ENCODE measurements at regions not wholly inside any gene's neighbourhood (a gene's known extent, or its start where the extent isn't known, plus 50 kb on each side); places are given as distances from the start of the nearest gene placed in this dataset.

GRCh38 chr3:152682477-152682876 is 152.5 kb upstream of the P2RY1 start:
- Histone ChIP-seq H3K27ac (ENCODE audit: extremely low read depth, low read depth, low read length) (no peak overlapping the region), H4K20me1 (replicated peaks; ENCODE audit: control insufficient read depth, insufficient read depth, low read length) (no peaks in the 10 kb centered on the region), H3K9me1 (ENCODE audit: control insufficient read depth, insufficient read depth, low read length) (no peaks in the 10 kb centered on the region), H3K27me3 (ENCODE audit: control insufficient read depth in 2 of 2, insufficient read depth in 2 of 2, low read length in 2 of 2) (no peaks in the 10 kb centered on the region), H3K79me2 (ENCODE audit: control insufficient read depth, insufficient read depth, low read length) (no peaks in the 10 kb centered on the region), H3K9me3 (replicated peaks; ENCODE audit: control insufficient read depth, insufficient read depth, low read depth, low read length) (no peaks in the 10 kb centered on the region), H3K36me3 (ENCODE audit: control insufficient read depth, insufficient read depth, low read length) (no peaks in the 10 kb centered on the region), H3K4me3 (no peak overlapping the region), H3K9ac (ENCODE audit: insufficient read depth in 1 of 2, low read depth in 2 of 2, low read length in 2 of 2) (no peak overlapping the region), H2AFZ (ENCODE audit: low read depth, low read length) (peak overlapping the region; percentile 71), H3K4me2 (ENCODE audit: insufficient read depth, low read length) (no peak overlapping the region), H3K4me1 (replicated peaks in 1 of 2; ENCODE audit: control insufficient read depth in 2 of 2, insufficient read depth in 2 of 2, low read length in 2 of 2) (no peaks in the 10 kb centered on the region; a peak in 1 of 5 replicates)
- intact Hi-C loops (cut with micrococcal nuclease) (no loop called here), in situ Hi-C loops (cut with MboI) (no loop called here)
- CTCF ChIA-PET (ENCODE audit: low intra/inter-chr PET ratio): no interaction called here
- DNase-seq (ENCODE audit: extremely low read depth in 1 of 4, low spot score in 3 of 4): no peak
- FAIRE-seq: peak; percentile 68
- POLR2A ChIA-PET: interaction anchor here (0.6 kb wide), 1 partner anchor 159 kb away, joined by 3 read pairs; no protein-coding TSS in a partner anchor
- BruUV-seq (replicated peaks): no TSS peak
- ATAC-seq: no peak
- TF ChIP-seq GABPB1 (CRISPR knock-in tag; IDR thresholded peaks at IDR 0.05) (no peak), GATAD2B (IDR thresholded peaks at IDR 0.05; ENCODE audit: borderline replicate concordance) (no peak), BACH1 (tag; IDR thresholded peaks at IDR 0.05) (0 out of 2 replicates have a peak, but pooled peaks have one; percentile 25), MAFK (IDR thresholded peaks at IDR 0.05; ENCODE audit: low read length) (peak; percentile 80), MEIS2 (IDR thresholded peaks at IDR 0.05; ENCODE audit: partially characterized antibody) (peak; percentile 19), NRF1 (conservative IDR thresholded peaks at IDR 0.05 in 1 of 2, IDR thresholded peaks at IDR 0.05 in 1 of 2) (no peak), C11orf30 (IDR thresholded peaks at IDR 0.05; ENCODE audit: low read depth) (peak; percentile 88), NCOA4 (IDR thresholded peaks at IDR 0.05; ENCODE audit: partially characterized antibody) (no peak), NFE2 (IDR thresholded peaks at IDR 0.05; ENCODE audit: low read depth) (peak; percentile 71), MAZ (CRISPR knock-in tag; conservative IDR thresholded peaks at IDR 0.05 in 1 of 2, IDR thresholded peaks at IDR 0.05 in 1 of 2) (no peak), NFE2L1 (tag; IDR thresholded peaks at IDR 0.05; ENCODE audit: borderline replicate concordance, low read depth) (0 out of 2 replicates have a peak, but pooled peaks have one; percentile 39), ASH1L (IDR thresholded peaks at IDR 0.05; ENCODE audit: borderline replicate concordance, low read depth, partially characterized antibody) (no peak), CBX1 (IDR thresholded peaks at IDR 0.05; ENCODE audit: low read depth) (no peak), ZBTB1 (CRISPR knock-in tag; IDR thresholded peaks at IDR 0.05; ENCODE audit: borderline replicate concordance, low read depth) (no peak), ARID1B (IDR thresholded peaks at IDR 0.05) (0 out of 2 replicates have a peak, but pooled peaks have one; percentile 7), MAFF (IDR thresholded peaks at IDR 0.05; ENCODE audit: low read length) (peak; percentile 76), THRA (IDR thresholded peaks at IDR 0.05) (no peak), ZNF764 (CRISPR knock-in tag; IDR thresholded peaks at IDR 0.05; ENCODE audit: low read depth) (no peak), ZNF316 (IDR thresholded peaks at IDR 0.05) (peak; percentile 93), RBM39 (optimal IDR thresholded peaks at IDR 0.05; ENCODE audit: low read depth, low read length) (no peak)
- TF ChIP-seq, protein P1, sequence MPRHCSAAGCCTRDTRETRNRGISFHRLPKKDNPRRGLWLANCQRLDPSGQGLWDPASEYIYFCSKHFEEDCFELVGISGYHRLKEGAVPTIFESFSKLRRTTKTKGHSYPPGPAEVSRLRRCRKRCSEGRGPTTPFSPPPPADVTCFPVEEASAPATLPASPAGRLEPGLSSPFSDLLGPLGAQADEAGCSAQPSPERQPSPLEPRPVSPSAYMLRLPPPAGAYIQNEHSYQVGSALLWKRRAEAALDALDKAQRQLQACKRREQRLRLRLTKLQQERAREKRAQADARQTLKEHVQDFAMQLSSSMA (CRISPR knock-in tag; IDR thresholded peaks at IDR 0.05): no peak
- TF ChIP-seq, protein P2, sequence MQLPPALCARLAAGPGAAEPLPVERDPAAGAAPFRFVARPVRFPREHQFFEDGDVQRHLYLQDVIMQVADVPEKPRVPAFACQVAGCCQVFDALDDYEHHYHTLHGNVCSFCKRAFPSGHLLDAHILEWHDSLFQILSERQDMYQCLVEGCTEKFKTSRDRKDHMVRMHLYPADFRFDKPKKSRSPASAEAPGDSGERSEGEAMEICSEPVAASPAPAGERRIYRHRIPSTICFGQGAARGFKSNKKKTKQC (CRISPR knock-in tag; IDR thresholded peaks at IDR 0.05): no peak
- TF ChIP-seq, protein P3, sequence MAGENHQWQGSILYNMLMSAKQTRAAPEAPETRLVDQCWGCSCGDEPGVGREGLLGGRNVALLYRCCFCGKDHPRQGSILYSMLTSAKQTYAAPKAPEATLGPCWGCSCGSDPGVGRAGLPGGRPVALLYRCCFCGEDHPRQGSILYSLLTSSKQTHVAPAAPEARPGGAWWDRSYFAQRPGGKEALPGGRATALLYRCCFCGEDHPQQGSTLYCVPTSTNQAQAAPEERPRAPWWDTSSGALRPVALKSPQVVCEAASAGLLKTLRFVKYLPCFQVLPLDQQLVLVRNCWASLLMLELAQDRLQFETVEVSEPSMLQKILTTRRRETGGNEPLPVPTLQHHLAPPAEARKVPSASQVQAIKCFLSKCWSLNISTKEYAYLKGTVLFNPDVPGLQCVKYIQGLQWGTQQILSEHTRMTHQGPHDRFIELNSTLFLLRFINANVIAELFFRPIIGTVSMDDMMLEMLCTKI (IDR thresholded peaks at IDR 0.05; ENCODE audit: partially characterized antibody): no peak

Measured in K562 (cell line).